GM18873 (cell line): ENCODE measurements at regions not wholly inside any gene's neighbourhood (a gene's known extent, or its start where the extent isn't known, plus 50 kb on each side); places are given as distances from the start of the nearest gene placed in this dataset.

ENCODE experiments used
- ATAC-seq: cut with Tn5 transposase; IDR thresholded peaks from one replicate; pipeline ENCODE4 v1.9.1; 2021; ENCODE audit warnings: mild to moderate bottlenecking, moderate library complexity, moderate number of reproducible peaks; ENCODE audit not compliant: unreplicated experiment, low FRiP score

DNA sequence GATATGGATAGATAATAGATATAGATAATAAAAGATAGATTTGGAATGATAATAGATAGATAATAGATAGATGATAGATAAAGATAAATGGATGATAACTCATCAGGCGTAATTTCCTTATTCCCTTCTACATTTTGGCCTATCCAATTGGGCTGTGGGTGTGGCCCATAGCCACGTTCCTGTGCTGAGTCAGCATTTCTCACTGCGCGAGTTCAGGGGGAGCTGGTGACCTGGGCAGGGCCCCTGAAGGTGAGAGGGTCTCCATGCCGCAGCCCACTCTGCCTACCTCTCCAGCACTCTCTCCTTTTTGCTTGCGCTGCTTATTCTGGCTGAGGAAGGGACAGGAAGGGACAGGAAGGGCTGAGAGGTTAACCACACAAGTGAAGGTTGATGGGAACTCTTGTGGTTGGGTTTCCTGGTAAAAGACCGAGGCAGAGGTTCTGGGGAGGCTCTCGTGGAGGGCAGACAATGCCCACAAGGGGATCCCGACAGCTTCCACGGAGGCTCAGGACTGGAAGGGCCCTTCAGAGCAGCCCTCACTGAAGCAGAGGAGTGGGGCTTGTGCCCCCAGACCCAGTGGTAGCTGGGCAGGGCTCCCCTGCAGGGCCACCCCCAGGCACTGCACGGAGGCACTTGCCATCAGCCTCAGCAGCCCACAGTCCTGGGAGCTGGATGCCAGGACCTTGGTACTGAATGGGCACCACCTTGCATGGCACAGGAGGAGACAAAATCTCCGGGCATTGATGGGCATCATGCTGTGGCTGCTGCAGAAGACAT, 247.3 kb upstream of the PITRM1 start:
- ATAC-seq, result no peak

DNA sequence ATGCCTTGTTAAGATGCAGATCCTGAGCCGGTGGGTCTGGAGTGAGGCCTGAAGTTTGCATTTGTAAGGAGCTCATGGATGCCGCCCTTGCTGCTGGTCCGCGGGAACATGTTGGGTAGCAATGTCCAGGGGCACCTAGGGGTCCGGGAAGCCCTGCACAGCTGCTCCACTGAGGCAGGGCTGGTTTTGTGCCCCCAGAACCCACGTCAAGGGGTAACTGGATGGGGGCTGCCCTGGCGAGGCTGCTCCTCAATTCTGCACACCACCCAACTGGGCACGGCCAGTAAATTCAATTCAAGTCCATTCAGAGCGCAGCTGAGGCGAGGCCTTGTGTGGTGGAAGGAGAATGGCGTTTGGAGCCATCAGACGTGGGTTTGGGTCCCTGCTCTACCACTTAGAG, 246.3 kb upstream of the PITRM1 start:
- no peak for ATAC-seq

- ATAC-seq, result no peak
These were observed 245.6 kb upstream of the PITRM1 start for GRCh38 chr10:3418041-3418754.

GRCh38 chr10:3417096-3417495, 244.5 kb upstream of the PITRM1 start:
- no peak for ATAC-seq

DNA sequence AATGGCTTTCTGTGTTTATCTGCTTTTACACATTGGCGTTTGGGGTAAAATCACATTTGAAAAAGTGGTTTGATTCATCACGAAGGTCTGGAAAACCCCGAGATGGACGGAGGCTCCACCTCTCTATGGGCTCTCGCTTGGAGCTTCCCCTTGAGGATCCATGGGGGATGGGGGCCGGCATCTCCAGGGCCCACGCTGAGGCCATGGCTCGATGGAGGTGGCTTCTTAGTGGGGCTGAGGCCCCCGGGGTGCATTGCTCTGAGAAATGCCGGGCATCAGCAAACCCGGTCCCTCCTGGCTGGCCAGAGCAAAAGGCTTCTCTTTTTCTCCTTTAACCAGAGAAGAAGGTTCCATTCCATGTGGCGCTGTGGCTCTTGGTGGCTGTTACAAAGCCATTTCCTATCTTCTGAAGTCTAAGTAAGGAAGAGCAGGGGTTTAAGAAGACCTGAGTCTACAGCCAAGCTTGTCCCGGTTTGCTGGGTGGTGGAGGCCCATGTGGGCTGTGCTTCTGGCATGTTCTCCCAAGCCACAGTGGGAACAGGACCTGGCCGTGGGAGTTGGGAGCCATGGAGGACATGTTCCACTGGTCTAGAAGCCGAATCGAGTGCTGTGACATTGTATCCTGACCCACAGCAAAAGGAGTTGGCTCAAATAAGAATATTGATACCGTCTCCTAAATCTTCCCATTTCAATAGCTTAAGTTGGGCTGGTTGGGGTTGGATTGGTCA, 243.5 kb upstream of the PITRM1 start:
- no peak for ATAC-seq

GRCh38 chr10:3415038-3415736, 242.6 kb upstream of the PITRM1 start:
- no peak for ATAC-seq

DNA sequence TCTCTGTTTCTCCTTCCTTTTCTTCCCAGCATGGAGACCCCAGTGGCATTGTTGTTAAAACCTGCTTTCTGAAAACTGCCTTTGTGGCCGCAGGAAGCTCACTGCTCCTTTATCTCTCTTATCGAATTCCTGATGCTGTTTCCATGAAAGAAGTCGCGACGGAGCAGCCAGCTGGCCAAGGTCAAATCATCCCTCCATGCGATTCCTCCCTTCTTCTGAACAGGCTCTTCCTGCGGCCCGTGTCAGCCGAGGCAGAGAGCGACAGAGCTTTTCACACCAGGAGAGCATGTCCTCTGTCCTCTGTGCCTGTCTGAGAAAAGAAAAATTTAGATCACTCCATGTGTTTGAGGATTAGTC, 242.1 kb upstream of the PITRM1 start:
- ATAC-seq, result no peak

GRCh38 chr10:3413937-3414666, 241.5 kb upstream of the PITRM1 start:
- ATAC-seq, result no peak

DNA sequence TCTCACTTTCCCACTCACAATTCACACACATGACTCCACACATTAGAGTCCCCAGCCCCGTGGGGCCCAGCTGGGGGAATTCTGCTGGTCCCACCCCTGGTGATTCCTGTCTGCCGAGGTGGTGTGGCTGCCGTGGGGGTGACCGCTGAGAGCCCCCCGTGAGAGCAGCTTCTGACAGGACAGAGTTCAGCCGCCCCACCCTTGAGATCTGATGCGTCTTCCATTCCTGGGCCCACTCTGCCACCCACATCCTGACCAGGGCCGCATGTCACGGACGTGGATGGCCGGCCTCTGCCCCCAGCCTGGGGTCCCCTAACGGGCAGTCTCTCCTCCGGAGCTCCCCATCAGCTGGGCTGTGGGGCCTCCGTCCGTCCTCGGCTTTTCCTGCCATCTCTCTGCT, 240.1 kb upstream of the PITRM1 start:
- no peak for ATAC-seq

GRCh38 chr10:3412071-3412582, 239.5 kb upstream of the PITRM1 start:
- no peak for ATAC-seq

- ATAC-seq, result no peak
These were observed 238.5 kb upstream of the PITRM1 start for GRCh38 chr10:3411044-3411443.

GRCh38 chr10:3409928-3410327, 237.3 kb upstream of the PITRM1 start:
- no peak for ATAC-seq

DNA sequence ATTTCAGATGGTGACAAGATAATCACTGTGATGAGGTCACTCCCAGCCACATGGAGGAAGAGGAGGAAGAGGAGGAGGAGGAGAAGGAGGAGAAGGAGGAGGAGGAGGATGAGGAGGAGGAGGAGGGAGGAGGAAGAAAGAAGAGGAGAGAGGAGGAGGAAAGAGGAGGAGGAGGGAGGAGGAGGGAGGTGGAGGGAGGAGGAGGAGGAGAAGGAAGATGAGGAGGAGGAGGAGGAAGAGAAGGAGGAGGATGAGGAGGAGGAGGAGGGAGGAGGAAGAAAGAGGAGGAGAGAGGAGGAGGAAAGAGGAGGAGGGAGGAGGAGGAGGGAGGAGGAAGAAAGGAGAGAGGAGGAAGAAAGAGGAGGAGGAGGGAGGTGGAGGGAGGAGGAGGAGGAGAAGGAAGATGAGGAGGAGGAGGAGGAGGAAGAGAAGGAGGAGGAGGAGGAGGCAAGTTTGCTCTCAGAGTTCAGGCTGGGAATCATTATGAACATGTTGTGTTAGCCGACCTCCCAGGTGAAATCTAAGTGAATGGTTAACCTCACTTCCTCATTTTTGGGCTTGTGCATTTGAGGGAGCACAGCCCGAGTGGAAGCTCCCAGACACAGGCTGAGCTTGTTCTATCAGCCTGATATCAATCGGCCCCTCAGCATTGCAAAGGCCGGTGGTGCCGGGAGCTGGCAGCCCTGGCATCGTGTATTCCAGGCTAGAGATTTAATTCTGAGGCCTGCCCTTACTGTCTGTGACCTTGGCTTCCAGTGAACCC, 236.2 kb upstream of the PITRM1 start:
- no peak for ATAC-seq

DNA sequence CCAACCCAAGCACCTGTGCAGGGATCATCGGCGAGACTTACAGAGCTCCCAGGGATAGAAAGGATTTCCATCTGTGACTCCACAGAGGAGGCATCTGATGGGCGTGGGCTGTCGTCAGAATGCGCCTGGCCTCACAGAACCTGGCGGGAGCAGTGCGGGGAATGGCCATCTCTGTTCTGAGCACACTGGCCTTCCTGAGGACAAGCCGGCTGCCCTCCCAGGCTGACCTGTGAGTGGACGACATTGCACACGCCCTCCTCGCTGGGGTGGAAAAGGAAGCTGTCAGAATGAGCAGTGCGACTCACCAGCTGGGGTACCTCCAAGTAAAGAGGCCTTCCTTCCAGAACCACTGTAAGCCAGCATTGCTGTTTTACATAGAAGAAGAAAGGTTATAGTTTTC, 234.6 kb upstream of the PITRM1 start:
- no peak for ATAC-seq

DNA sequence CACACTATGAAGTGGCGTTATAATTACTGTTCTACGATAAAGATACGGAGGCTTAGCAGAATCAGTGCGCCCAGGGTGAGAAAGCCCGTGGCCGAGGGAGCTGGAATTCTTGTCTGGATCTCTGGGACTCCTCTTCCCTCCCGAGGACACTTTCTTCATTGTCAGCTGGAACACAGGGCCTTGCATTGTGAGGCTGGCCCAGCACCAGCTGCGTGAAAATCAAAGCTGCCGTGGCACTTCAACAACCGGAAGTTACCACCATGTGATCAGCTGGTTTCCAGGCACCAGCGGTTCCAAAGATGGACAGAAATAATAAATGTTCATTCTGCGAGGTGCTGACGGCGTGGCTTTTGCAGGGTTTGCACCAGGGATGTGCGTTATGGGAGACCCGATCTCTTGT, 234.0 kb upstream of the PITRM1 start:
- no peak for ATAC-seq

DNA sequence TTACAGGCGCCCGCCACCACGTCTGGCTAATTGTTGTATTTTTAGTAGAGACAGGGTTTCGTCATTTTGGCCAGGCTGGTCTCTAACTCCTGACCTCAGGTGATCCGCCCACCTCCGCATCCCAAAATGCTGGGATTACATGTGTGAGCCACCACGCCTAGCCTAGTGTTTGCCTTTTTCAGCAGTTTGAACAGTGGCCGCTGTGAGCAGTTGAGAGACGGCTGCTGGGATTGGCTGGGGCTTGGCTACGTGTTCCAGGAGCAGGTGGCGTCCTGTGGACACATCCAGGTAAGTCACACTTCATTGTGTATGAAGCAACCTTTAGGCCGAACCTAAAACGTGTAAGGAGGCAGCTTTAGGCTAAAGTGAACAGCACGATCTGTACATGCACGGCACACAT, 231.8 kb upstream of the PITRM1 start:
- no peak for ATAC-seq

- no peak for ATAC-seq
These were observed 229.7 kb upstream of the PITRM1 start for GRCh38 chr10:3402187-3402751.

DNA sequence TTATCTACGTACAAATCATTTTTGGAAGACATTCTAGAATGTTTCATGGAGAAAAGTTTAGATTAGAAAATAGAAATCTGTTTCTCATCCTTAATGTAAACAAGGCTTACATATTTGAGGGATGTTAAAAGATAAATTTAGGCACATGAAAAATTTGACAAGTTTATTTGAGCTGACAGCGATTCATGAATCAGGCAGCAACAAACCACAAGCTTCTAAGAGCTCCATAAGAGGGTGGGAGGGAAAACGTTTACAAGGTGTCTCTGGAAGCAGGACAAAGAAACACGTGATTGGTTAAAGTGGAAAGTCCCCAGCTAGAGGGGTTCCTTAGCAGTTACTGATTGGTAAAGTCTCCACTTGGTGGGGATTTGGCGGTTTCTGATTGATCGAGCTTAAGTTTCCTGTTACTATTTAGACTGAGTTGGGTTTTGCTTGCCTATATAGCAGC, 228.9 kb upstream of the PITRM1 start:
- ATAC-seq, result no peak

DNA sequence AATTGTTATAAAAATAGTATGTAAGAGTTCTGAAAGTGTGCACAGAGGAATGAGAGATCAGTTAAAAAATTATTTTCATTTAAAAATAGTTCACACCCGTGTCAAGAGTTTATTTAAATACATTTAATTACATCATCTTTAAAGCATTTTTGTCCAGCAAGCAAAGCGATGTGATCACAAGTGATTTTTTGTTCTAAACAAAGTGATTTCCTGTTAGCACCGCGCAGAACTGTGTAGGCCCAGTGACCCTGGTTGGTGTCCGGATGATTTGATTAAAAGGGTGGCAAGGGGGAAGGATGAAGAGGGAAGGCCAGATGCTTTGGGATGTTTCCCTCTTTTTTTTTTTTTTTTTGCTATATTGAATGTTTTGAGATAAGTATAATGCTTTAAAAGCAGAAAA, 227.8 kb upstream of the PITRM1 start:
- no peak for ATAC-seq
